Glomerular visceral epithelial cell (primary cell): ENCODE measurements at regions not wholly inside any gene's neighbourhood (a gene's known extent, or its start where the extent isn't known, plus 50 kb on each side); places are given as distances from the start of the nearest gene placed in this dataset.
"Not testable (repeated sequence)": the region's sequence is repeated elsewhere in the genome, so short reads cannot be mapped to it uniquely, and the experiment has no call there.

Experiments used
- DNase-seq: peaks from one replicate; pipeline ENCODE4 v3.0.0-alpha.2; 2016; ENCODE audit errors: extremely low spot score

- DNase-seq, result no peak
Observed at GRCh38 chr2:31660812-31661335, 80.1 kb upstream of the SRD5A2 start.

- no peak for DNase-seq
Observed at GRCh38 chr2:31660165-31660564, 79.4 kb upstream of the SRD5A2 start.

GRCh38 chr2:31654241-31654640, 73.5 kb upstream of the SRD5A2 start:
- no peak for DNase-seq

- DNase-seq, result no peak
Observed at GRCh38 chr2:31651736-31652135, 71.0 kb upstream of the SRD5A2 start.

- no peak for DNase-seq
Observed at GRCh38 chr2:31651267-31651666, 70.5 kb upstream of the SRD5A2 start.

GRCh38 chr2:31644551-31644950, 63.8 kb upstream of the SRD5A2 start:
- DNase-seq, result no peak

- no peak for DNase-seq
Observed at GRCh38 chr2:31642707-31643106, 62.0 kb upstream of the SRD5A2 start.

GRCh38 chr2:31632201-31632600, 51.5 kb upstream of the SRD5A2 start:
- DNase-seq, result not testable (repeated sequence)
